Loucy (cell line): ENCODE measurements at regions not wholly inside any gene's neighbourhood (a gene's known extent, or its start where the extent isn't known, plus 50 kb on each side); places are given as distances from the start of the nearest gene placed in this dataset.

ENCODE experiments used
- H2AFZ ChIP-seq: fragments of 200-600 bp; sonication (generic); 2 replicates; pipeline ENCODE4 v1.6.0; 2016; ENCODE audit warnings: antibody characterized with exemption, mild to moderate bottlenecking, low read length, moderate library complexity
- H3F3A ChIP-seq: fragments of 200-600 bp; 2 replicates; pipeline ENCODE4 v1.6.0; 2016; ENCODE audit warnings: antibody characterized with exemption, low read depth, mild to moderate bottlenecking
- H3K27me3 ChIP-seq: fragments of 200-600 bp; sonication (generic); 2 replicates; pipeline ENCODE4 v1.6.1; 2014; ENCODE audit warnings: low read length, mild to moderate bottlenecking; ENCODE audit not compliant: insufficient read depth, poor library complexity, severe bottlenecking
- H3K36me3 ChIP-seq: fragments of 200-600 bp; sonication (generic); 2 replicates; pipeline ENCODE4 v1.6.1; 2016; ENCODE audit warnings: low read length; ENCODE audit not compliant: insufficient read depth
- H3K4me1 ChIP-seq: fragments of 200-600 bp; sonication (generic); 2 replicates; pipeline ENCODE4 v1.5.1; 2014; ENCODE audit warnings: low read length, mild to moderate bottlenecking; ENCODE audit not compliant: insufficient read depth, poor library complexity, severe bottlenecking
- H3K4me2 ChIP-seq: fragments of 200-600 bp; sonication (generic); 2 replicates; pipeline ENCODE4 v1.6.0; 2014; ENCODE audit warnings: antibody characterized with exemption, low read length, low read depth, mild to moderate bottlenecking; ENCODE audit not compliant: poor library complexity, severe bottlenecking
- H3K4me3 ChIP-seq: fragments of 200-600 bp; sonication (generic); 2 replicates; pipeline ENCODE4 v1.5.1; 2014; ENCODE audit warnings: low read length, mild to moderate bottlenecking, mixed read lengths; ENCODE audit not compliant: poor library complexity, severe bottlenecking
- H3K79me2 ChIP-seq: fragments of 200-600 bp; sonication (generic); 2 replicates; pipeline ENCODE4 v1.6.1; 2014; ENCODE audit warnings: low read length; ENCODE audit not compliant: insufficient read depth
- H3K9ac ChIP-seq: fragments of 200-600 bp; sonication (generic); 2 replicates; pipeline ENCODE4 v1.6.0; 2014; ENCODE audit warnings: mild to moderate bottlenecking, low read depth, low read length, moderate library complexity; ENCODE audit not compliant: poor library complexity, severe bottlenecking
- H3K9me2 ChIP-seq: fragments of 200-600 bp; sonication (generic); replicated peaks from 2 replicates; pipeline ENCODE4 v1.6.1; 2016; ENCODE audit warnings: low read depth, low read length, mixed read lengths
- H3K9me3 ChIP-seq: fragments of 200-600 bp; sonication (generic); 2 replicates; pipeline ENCODE4 v1.6.1; 2014; ENCODE audit warnings: mild to moderate bottlenecking, antibody characterized with exemption, low read length, low read depth; ENCODE audit not compliant: insufficient read depth
- H4K20me1 ChIP-seq: fragments of 200-600 bp; sonication (generic); 2 replicates; pipeline ENCODE4 v1.6.0; 2014; ENCODE audit warnings: antibody characterized with exemption, low read length, mild to moderate bottlenecking; ENCODE audit not compliant: insufficient read depth, poor library complexity, severe bottlenecking
- EZH2phosphoT487 ChIP-seq: fragments of 200-600 bp; IDR thresholded peaks from 2 replicates; pipeline ENCODE4 v1.6.1; 2018; ENCODE audit warnings: antibody characterized with exemption, mild to moderate bottlenecking, moderate library complexity, borderline replicate concordance
- TF ChIP-seq, protein P1 (sequence below): fragments of 200-600 bp; sonication (generic); conservative IDR thresholded peaks from 2 replicates; pipeline ENCODE4 v1.5.1; 2014; ENCODE audit warnings: mild to moderate bottlenecking, antibody characterized with exemption, low read length

DNA sequence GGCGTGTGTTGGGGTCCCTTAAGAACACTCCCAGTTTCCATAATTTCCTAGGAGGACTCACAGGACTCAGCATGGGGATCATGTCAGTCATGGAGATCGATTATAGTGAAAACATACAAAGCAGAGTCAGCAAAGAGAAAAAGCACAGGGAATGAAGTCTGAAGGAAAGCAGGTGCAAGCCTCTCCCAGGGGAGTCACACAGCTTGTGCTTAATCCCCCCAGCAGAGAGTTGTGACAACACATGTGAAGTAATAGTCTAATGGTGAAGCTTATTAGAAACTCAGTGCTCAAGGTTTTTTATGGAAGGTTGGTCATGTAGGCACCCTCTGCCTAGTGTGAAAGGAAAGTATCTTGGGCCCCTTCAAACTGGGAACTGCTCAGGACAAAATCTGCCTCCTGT, 149.0 kb upstream of the SEL1L start:
- Histone ChIP-seq H3K79me2 (no peaks in the 10 kb centered on the region), H4K20me1 (no peaks in the 10 kb centered on the region), H3K9me3 (no peaks in the 10 kb centered on the region), H3K4me3 (no peak overlapping the region), H3F3A (no peaks in the 10 kb centered on the region), H3K9me2 (no peaks in the 10 kb centered on the region), H2AFZ (no peak overlapping the region), H3K36me3 (no peaks in the 10 kb centered on the region), H3K27me3 (no peaks in the 10 kb centered on the region), H3K9ac (no peak overlapping the region), H3K4me1 (no peaks in the 10 kb centered on the region), H3K4me2 (no peak overlapping the region)
- TF ChIP-seq EZH2phosphoT487: no peak
- TF ChIP-seq, protein P1, sequence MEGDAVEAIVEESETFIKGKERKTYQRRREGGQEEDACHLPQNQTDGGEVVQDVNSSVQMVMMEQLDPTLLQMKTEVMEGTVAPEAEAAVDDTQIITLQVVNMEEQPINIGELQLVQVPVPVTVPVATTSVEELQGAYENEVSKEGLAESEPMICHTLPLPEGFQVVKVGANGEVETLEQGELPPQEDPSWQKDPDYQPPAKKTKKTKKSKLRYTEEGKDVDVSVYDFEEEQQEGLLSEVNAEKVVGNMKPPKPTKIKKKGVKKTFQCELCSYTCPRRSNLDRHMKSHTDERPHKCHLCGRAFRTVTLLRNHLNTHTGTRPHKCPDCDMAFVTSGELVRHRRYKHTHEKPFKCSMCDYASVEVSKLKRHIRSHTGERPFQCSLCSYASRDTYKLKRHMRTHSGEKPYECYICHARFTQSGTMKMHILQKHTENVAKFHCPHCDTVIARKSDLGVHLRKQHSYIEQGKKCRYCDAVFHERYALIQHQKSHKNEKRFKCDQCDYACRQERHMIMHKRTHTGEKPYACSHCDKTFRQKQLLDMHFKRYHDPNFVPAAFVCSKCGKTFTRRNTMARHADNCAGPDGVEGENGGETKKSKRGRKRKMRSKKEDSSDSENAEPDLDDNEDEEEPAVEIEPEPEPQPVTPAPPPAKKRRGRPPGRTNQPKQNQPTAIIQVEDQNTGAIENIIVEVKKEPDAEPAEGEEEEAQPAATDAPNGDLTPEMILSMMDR: no peak

DNA sequence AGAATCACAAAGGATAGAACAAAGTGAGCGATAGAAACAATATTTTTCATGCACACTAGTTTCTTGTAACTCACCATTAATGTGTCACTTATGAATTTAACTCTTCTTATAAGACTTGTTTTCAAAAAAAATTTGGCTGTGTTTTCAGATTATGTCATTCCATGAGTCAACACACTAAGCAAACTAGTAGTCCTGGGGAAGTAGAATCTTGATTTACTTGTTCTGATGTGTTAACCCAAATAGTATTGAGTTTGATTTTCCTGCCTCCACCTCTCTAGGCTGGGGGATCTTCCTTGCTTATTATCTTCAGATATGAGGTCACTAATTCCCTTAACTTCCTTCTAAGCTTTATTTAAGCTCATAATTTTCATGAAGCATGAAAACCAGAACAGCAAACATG, 151.0 kb upstream of the SEL1L start:
- H3F3A ChIP-seq: no peaks in the 10 kb centered on the region
- no peaks in the 10 kb centered on the region for H3K36me3 ChIP-seq
- no peak overlapping the region for H2AFZ ChIP-seq
- no peaks in the 10 kb centered on the region for H3K9me3 ChIP-seq
- H3K4me1 ChIP-seq: no peaks in the 10 kb centered on the region
- no peaks in the 10 kb centered on the region for H3K79me2 ChIP-seq
- no peaks in the 10 kb centered on the region for H3K9me2 ChIP-seq
- H3K27me3 ChIP-seq: no peaks in the 10 kb centered on the region
- no peak overlapping the region for H3K4me3 ChIP-seq
- no peaks in the 10 kb centered on the region for H4K20me1 ChIP-seq
- TF ChIP-seq, protein P1: no peak
- TF ChIP-seq EZH2phosphoT487: no peak
- no peak overlapping the region for H3K4me2 ChIP-seq
- no peak overlapping the region for H3K9ac ChIP-seq

DNA sequence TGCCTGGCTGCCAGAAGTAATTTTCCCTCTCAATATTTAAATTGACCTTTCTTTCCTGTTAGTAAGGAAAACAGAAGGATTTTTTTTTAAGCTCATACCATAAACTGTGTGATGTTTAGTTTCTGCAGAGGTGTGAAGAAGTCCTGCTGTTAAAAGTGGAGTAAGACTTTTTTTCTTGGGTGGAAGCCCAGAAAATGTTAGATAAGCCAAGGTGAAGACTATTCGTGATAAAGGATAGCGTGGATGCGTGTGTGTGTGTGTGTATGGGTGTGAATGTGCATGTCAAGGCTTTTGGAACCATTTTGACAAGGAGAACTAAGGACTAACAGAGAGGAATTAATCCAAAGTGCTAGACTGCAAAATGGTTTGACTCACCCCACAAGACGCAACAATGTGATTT, 152.9 kb upstream of the SEL1L start:
- Histone ChIP-seq H3F3A (no peaks in the 10 kb centered on the region), H3K4me1 (no peaks in the 10 kb centered on the region), H4K20me1 (no peaks in the 10 kb centered on the region), H3K9ac (no peak overlapping the region), H3K4me3 (no peak overlapping the region), H3K9me3 (no peaks in the 10 kb centered on the region), H3K27me3 (no peaks in the 10 kb centered on the region), H3K79me2 (no peaks in the 10 kb centered on the region), H2AFZ (no peak overlapping the region), H3K36me3 (no peaks in the 10 kb centered on the region), H3K9me2 (no peaks in the 10 kb centered on the region), H3K4me2 (no peak overlapping the region)
- TF ChIP-seq, protein P1: no peak
- TF ChIP-seq EZH2phosphoT487: no peak
